Adrenal gland (tissue), 9 donors: ENCODE measurements at regions not wholly inside any gene's neighbourhood (a gene's known extent, or its start where the extent isn't known, plus 50 kb on each side); places are given as distances from the start of the nearest gene placed in this dataset.
"Not testable (repeated sequence)": the region's sequence is repeated elsewhere in the genome, so short reads cannot be mapped to it uniquely, and the experiment has no call there.

Experiments used
- DNase-seq, 7 donors: peaks; one replicate each; pipeline ENCODE4 v3.0.0-alpha.2; 2019 to 2020
- H3K27ac ChIP-seq, 5 donors: fragments of 200-600 bp; sonication (generic) in 4 of 5; 1 replicate in 3 of 5; 2 replicates in 2 of 5; pipeline versions ENCODE4 v1.5.1 to v1.8.0; 2016 to 2020; ENCODE audit warnings: mild to moderate bottlenecking in 1 of 5
- H3K27me3 ChIP-seq: fragments of 200-600 bp; 2 replicates; pipeline ENCODE4 v1.8.0; 2021
- H3K36me3 ChIP-seq, 2 donors: fragments of 200-600 bp; replicated peaks in 1 of 2; 1 replicate in 1 of 2; 2 replicates in 1 of 2; pipeline versions ENCODE4 v1.5.1 to v1.8.0; 2018 to 2022
- H3K4me1 ChIP-seq, 2 donors: fragments of 200-600 bp; replicated peaks in 1 of 2; 1 replicate in 1 of 2; 2 replicates in 1 of 2; pipeline versions ENCODE4 v1.5.1 to v1.8.0; 2018 to 2021
- H3K4me3 ChIP-seq, 4 donors: fragments of 200-600 bp; sonication (generic) in 3 of 4; one replicate each; pipeline ENCODE4 v1.5.1; 2016 to 2018
- H3K9me3 ChIP-seq, 3 donors: fragments of 200-600 bp; sonication (generic) in 1 of 3; replicated peaks in 1 of 3; 1 replicate in 2 of 3; 2 replicates in 1 of 3; pipeline versions ENCODE4 v1.5.1 to v1.8.0; 2016 to 2021
- CTCF ChIP-seq, 6 experiments: fragments of 450-650 bp in 4 of 6; fragments of 200-600 bp in 2 of 6; sonication (generic) in 1 of 6; IDR thresholded peaks; 1 replicate in 5 of 6; 2 replicates in 1 of 6; pipeline versions ENCODE4 v1.5.1 to v1.8.0; 2016 to 2021; ENCODE audit warnings: antibody characterized with exemption in 6 of 6, mild to moderate bottlenecking in 2 of 6, moderate library complexity in 1 of 6
- POLR2A ChIP-seq, 2 donors: fragments of 450-650 bp; IDR thresholded peaks; one replicate each; pipeline ENCODE4 v1.6.1; 2017; ENCODE audit warnings: antibody characterized with exemption in 2 of 2, mild to moderate bottlenecking in 2 of 2, moderate library complexity in 1 of 2
- WGBS, 4 donors: extraction: QIAGEN DNeasy Blood & Tissue Kit in 2 of 4; methylation state at CpG; one replicate each; pipeline versions ENCODE4 v1.1.5 to v1.1.7; 2013 to 2017; 5-methylcytosine and 5-hydroxymethylcytosine counted together
- intact Hi-C, 2 donors: fragments of 100-400 bp; cut with DNase I; formaldehyde crosslinking; loops; one replicate each; pipeline versions ENCODE4 v1.14.1 to v1.15.0; 2022 to 2023
- donor health status: healthy with polysubstance abuse.
- donor health status: Bipolar disorder and iron deficiency.
- donor health status: DM: yes; HTN: yes; CAD: no.
- donor health status: DM: no; HTN: no; CAD: no.
- donor health status: DM: no; HTN: no; CAD: no.

DNA sequence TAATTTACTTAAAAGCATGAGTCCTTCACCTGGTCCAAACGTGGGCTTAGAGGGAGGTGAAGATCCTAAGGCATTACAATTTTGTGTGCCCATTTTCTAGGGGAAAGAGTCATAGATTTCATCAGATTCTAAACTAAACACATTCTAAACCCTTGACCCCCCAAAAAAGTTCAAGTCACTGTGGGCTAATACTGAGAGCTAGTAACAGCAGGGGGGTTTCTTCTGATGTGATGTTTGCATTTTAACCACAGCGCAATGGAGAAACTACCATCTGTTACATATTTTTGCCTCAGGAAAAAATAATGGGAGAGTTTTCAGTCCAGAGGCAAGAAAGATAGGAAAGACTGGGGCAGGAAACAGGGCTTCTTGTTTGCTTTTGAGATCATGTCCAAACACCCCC, 110.8 kb upstream of the SLC1A3 start:
- no peak for DNase-seq
- TF ChIP-seq POLR2A (IDR thresholded peaks at IDR 0.05), result no peak
- Histone ChIP-seq H3K4me3 (no peak overlapping the region), H3K27me3 (no peaks in the 10 kb centered on the region), H3K9me3 (no peaks in the 10 kb centered on the region), H3K27ac (no peak overlapping the region), H3K4me1 (peaks cover 0 to 5% of the 10 kb centered on the region in 2 donors), H3K36me3 (no peaks in the 10 kb centered on the region)
- intact Hi-C loops, result loop anchor here in 1 of 2 donors (10.0 kb wide), 1 partner anchor 199 kb away; no protein-coding TSS in a partner anchor
- WGBS, 4 donors, result 69 to 78% (median 71%) methylated on average over 2 of the region's 2 CpGs

GRCh38 chr5:36496471-36496870, 109.9 kb upstream of the SLC1A3 start:
- H3K36me3 ChIP-seq, result no peaks in the 10 kb centered on the region
- 78 to 91% (median 82%) methylated on average over 4 of the region's 4 CpGs for WGBS, 4 donors
- TF ChIP-seq POLR2A (IDR thresholded peaks at IDR 0.05) (no peak), CTCF (IDR thresholded peaks at IDR 0.05) (no peak)
- no peaks in the 10 kb centered on the region for H3K9me3 ChIP-seq
- no peak overlapping the region for H3K4me3 ChIP-seq
- no peaks in the 10 kb centered on the region for H3K27me3 ChIP-seq
- no peak overlapping the region for H3K27ac ChIP-seq
- H3K4me1 ChIP-seq, result peaks cover 0 to 5% of the 10 kb centered on the region in 2 donors
- intact Hi-C loops, result loop anchor here in 1 of 2 donors (10.0 kb wide), 1 partner anchor 198 kb away; no protein-coding TSS in a partner anchor
- DNase-seq, result no peak

DNA sequence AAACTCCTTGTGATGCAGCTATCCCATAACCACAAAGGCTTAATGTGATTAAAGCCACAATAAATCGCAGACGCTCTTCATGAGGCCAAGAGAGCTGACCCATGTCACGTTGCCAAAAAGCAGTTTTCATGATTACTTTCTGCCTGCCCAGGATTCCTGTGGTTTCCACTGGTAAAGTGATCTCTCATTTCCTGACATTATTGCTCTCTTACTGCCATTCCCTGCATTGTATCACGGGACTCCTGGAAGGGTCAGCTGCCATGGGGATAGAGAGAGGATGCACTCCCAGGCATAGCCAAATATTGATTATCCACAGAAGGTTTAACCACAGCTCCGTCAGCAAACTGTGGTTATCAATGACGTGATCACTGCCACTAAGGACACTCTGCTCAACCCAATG, 103.8 kb upstream of the SLC1A3 start:
- Histone ChIP-seq H3K9me3 (no peaks in the 10 kb centered on the region), H3K27ac (no peak overlapping the region), H3K27me3 (no peaks in the 10 kb centered on the region), H3K4me3 (no peak overlapping the region), H3K36me3 (no peaks in the 10 kb centered on the region), H3K4me1 (no peaks in the 10 kb centered on the region)
- intact Hi-C loops, result no loop called here
- DNase-seq, result peak in 1 of 7 donors; percentile 18
- 62 to 66% (median 62%) methylated on average over 6 of the region's 6 CpGs for WGBS, 4 donors
- no peak for TF ChIP-seq POLR2A (IDR thresholded peaks at IDR 0.05)
- no peak for TF ChIP-seq CTCF (IDR thresholded peaks at IDR 0.05)

DNA sequence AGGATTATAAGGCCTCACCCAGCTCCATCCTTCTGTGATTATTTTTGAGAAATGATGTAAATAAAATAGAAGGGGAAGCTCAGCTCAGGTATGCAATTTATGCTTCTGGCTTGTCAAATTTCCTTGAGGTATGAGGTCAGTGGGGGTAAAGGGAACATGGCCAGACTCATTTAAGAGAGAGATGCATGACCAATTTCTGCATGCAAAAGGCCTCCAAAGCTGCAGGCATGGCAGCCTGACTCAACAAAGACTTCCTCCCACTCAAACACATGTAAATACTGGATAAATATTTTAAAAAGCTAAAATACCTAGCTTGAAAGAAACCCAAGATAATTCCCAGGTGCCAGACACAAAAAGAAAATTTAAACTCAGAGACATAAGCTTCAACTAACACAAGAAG, 101.4 kb upstream of the SLC1A3 start:
- H3K36me3 ChIP-seq, result no peaks in the 10 kb centered on the region
- TF ChIP-seq CTCF (IDR thresholded peaks at IDR 0.05) (no peak), POLR2A (IDR thresholded peaks at IDR 0.05) (no peak)
- no peak overlapping the region for H3K4me3 ChIP-seq
- no peak for DNase-seq
- no peak overlapping the region for H3K27ac ChIP-seq
- no peaks in the 10 kb centered on the region for H3K9me3 ChIP-seq
- no peaks in the 10 kb centered on the region for H3K4me1 ChIP-seq
- H3K27me3 ChIP-seq, result peaks cover 5% of the 10 kb centered on the region
- intact Hi-C loops, result loop anchor here (5.0 kb wide), 2 partner anchors 88 to 187 kb away; no protein-coding TSS in a partner anchor

DNA sequence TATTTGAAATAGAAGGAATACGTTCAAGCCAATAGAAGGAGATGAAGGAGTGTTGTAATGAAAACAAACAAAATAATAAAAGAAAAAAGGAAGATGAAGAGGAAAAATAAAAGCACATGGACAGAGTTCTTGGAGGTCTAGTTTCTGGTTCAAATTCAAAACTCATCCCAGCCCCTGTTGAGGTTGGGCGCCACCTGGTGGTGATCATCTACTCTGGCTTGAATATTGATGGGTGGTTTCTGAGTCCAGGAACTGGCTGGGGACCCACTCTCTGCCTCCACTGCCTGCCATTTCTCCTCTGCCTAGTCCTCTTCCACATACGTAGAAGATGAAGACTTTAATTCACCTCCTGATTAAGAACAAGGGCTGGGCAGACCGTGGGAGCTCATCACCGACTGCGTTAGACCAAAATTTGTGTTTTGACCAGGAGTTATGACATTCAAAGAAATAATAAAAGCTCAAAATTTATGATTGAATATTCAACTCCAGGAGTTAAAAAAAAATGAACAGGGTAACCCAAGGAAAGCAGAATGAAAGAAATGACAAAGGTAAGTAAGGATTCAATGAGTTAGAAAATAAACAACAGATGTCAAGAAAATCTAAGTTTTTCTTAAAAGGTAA, 99.0 kb upstream of the SLC1A3 start:
- 45 to 52% (median 51%) methylated on average over 6 of the region's 6 CpGs for WGBS, 4 donors
- DNase-seq, result peak; percentile 74 to 90 (median 80)
- H3K4me1 ChIP-seq, result no peaks in the 10 kb centered on the region
- H3K27me3 ChIP-seq, result peaks cover 5% of the 10 kb centered on the region
- no peaks in the 10 kb centered on the region for H3K9me3 ChIP-seq
- no peak overlapping the region for H3K27ac ChIP-seq
- H3K36me3 ChIP-seq, result no peaks in the 10 kb centered on the region
- H3K4me3 ChIP-seq, result no peak overlapping the region
- intact Hi-C loops, result loop anchor here (5.0 kb wide), 2 partner anchors 90 to 185 kb away; no protein-coding TSS in a partner anchor
- peak; percentile 65 to 90 (median 83) for TF ChIP-seq CTCF (IDR thresholded peaks at IDR 0.05)
- no peak for TF ChIP-seq POLR2A (IDR thresholded peaks at IDR 0.05)

DNA sequence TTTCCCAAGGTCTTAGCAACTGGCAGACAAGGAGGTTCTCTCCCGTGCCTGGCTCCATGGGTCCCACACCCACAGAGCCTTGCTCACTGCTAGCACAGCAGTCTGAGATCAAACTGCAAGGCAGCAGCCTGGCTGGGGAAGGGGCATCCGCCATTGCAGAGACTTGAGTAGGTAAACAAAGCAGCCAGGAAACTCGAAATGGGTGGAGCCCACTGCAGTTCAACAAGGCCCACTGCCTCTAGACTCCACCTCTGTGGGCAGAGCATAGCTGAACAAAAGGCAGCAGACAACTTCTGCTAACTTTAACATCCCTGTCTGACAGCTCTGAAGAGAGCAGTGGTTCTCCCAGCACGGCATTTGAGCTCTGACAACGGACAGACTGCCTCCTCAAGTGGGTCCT, 98.1 kb upstream of the SLC1A3 start:
- H3K9me3 ChIP-seq, H3K4me3 ChIP-seq, H3K27ac ChIP-seq, H3K27me3 ChIP-seq, H3K4me1 ChIP-seq, DNase-seq, H3K36me3 ChIP-seq: not testable (repeated sequence)
- WGBS, 4 donors, result 33 to 53% (median 48%) methylated on average over 1 to 5 of the region's 5 CpGs
- intact Hi-C loops, result loop anchor here (5.0 kb wide), 2 partner anchors 91 to 184 kb away; no protein-coding TSS in a partner anchor

- H3K4me1 ChIP-seq, H3K27ac ChIP-seq, DNase-seq, H3K27me3 ChIP-seq, H3K36me3 ChIP-seq, intact Hi-C loops, H3K4me3 ChIP-seq, H3K9me3 ChIP-seq: not testable (repeated sequence)
- 72 to 98% (median 93%) methylated on average over 3 of the region's 3 CpGs for WGBS, 4 donors
Measured at GRCh38 chr5:36513647-36514046, 92.8 kb upstream of the SLC1A3 start.
